GM19467 (cell line): ENCODE measurements at regions not wholly inside any gene's neighbourhood (a gene's known extent, or its start where the extent isn't known, plus 50 kb on each side); places are given as distances from the start of the nearest gene placed in this dataset.
A peak's percentile ranks its signal among the peaks of the same experiment; 100 is the strongest.
"Not testable (repeated sequence)": the region's sequence is repeated elsewhere in the genome, so short reads cannot be mapped to it uniquely, and the experiment has no call there.

Experiments used
- ATAC-seq: cut with Tn5 transposase; IDR thresholded peaks from one replicate; pipeline ENCODE4 v1.9.1; 2021; ENCODE audit warnings: mild to moderate bottlenecking, moderate library complexity; ENCODE audit not compliant: unreplicated experiment

- no peak for ATAC-seq
Measured at GRCh38 chr9:94033383-94033782, 50.9 kb upstream of the PTPDC1 start.

- no peak for ATAC-seq
Measured at GRCh38 chr9:94031946-94032345, 52.3 kb upstream of the PTPDC1 start.

- ATAC-seq = no peak
Measured at GRCh38 chr9:94031380-94031779, 52.9 kb upstream of the PTPDC1 start.

GRCh38 chr9:94030318-94031179 is 53.7 kb upstream of the PTPDC1 start:
- ATAC-seq = peak; percentile 97

- ATAC-seq = no peak
Measured at GRCh38 chr9:94029932-94030317, 54.3 kb upstream of the PTPDC1 start.

GRCh38 chr9:94026816-94027215 is 57.4 kb upstream of the PTPDC1 start:
- ATAC-seq = no peak

- ATAC-seq = not testable (repeated sequence)
Measured at GRCh38 chr9:94022476-94022875, 61.8 kb upstream of the PTPDC1 start.

- not testable (repeated sequence) for ATAC-seq
Measured at GRCh38 chr9:94020836-94021235, 63.4 kb upstream of the PTPDC1 start.

- no peak for ATAC-seq
Measured at GRCh38 chr9:94018628-94019027, 63.5 kb upstream of the BARX1 start.

- no peak for ATAC-seq
Measured at GRCh38 chr9:94017939-94018531, 62.9 kb upstream of the BARX1 start.

GRCh38 chr9:94016744-94017143 is 61.6 kb upstream of the BARX1 start:
- no peak for ATAC-seq

- no peak for ATAC-seq
Measured at GRCh38 chr9:94014920-94015319, 59.8 kb upstream of the BARX1 start.

- no peak for ATAC-seq
Measured at GRCh38 chr9:94014066-94014654, 59.0 kb upstream of the BARX1 start.

GRCh38 chr9:94010980-94011533 is 55.9 kb upstream of the BARX1 start:
- no peak for ATAC-seq

- ATAC-seq = no peak
Measured at GRCh38 chr9:94005272-94005901, 50.2 kb upstream of the BARX1 start.
